Muscle of arm (tissue), 1 donor: ENCODE measurements at regions not wholly inside any gene's neighbourhood (a gene's known extent, or its start where the extent isn't known, plus 50 kb on each side); places are given as distances from the start of the nearest gene placed in this dataset.

Source experiments
- DNase-seq: peaks from one replicate; pipeline ENCODE4 v3.0.0-alpha.2; 2013

DNA sequence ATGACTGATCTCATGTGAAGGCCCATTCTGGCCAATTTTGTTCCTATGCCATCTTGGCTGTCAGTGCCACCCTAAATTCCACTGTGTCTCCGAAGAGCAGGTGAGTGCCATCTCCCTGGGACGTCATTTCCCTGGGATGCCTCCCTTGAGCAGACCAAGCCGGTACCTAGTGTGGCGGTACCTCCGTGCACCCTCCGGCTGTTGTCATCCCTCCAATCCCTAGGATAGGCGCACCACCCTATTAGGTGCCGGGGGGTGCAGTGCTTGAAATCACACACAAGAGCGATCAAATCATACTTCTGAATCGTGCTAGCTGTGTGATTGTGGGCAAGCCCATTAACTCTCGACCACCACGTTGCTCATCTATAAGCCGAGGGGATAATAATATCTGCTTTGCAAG lies 81.8 kb upstream of the GLI2 start:
- DNase-seq: no peak

DNA sequence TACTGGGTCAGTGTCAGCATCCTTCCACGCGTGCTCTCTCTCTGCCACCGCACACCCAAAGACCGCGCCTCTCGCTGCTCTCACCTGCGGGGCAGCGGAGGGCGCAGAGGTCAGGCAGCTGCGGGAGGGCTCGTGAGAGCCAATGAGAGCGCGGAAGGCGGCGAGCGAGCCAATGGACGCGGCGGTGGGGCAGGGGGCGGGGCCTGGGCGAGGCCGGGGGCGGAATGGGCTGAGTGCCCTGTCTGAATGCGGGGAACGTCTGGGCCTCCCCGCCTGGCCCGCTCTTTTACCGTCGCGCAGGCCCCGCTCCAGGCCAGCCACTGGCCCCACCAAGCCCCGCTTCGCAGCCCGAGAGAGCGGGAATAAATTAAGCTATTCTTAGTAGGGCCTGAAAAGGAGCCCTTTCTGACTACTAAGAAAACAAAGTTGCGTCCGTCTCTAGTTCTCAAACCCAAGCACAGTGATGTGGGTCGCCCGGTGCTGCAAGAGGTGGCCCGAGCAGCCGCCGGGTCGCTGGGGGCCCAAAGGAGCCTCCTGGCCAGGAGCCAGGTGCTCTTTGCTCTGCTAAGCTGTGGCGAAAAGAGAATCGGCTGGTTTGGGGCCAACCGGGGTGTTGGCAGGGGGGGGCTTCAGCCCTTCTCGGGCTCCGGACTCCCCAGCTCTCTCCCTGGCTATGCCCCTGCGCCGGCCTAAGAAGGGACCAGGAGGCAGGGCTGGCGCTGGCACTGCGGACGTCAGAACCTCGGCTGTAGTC lies 81.1 kb upstream of the GLI2 start:
- no peak for DNase-seq

DNA sequence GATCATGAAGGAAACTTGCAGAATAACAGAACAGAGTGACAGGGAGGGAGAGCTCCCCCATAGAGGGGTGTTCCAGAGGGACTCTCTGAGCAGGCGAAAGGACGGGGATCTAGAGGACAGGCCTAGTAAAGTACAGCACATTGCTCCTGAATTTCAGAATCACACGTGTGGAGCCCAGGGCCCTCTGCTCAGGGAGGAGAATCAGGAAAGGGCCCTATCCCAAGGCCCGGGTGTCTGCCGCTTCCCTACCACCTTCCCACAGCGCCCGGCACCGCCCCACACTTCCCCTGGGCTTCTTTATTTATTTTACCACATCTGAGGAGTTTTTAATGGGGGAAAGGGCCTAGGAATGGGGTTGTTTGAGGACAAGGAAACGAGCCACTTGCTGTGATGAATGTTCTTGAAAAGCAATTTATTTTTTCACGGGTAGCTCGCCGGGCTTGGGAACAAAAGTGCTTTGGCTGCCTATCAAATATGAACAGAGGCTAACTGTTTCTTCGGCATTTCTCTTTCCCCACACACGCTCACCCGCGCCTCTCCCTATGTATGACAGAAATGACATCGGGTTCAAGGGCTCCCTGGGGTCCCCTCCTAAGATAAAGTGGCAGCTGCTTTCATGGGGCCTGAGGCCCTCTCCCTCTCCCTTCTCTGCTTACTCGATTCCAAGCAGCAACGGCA lies 79.3 kb upstream of the GLI2 start:
- DNase-seq: no peak

DNA sequence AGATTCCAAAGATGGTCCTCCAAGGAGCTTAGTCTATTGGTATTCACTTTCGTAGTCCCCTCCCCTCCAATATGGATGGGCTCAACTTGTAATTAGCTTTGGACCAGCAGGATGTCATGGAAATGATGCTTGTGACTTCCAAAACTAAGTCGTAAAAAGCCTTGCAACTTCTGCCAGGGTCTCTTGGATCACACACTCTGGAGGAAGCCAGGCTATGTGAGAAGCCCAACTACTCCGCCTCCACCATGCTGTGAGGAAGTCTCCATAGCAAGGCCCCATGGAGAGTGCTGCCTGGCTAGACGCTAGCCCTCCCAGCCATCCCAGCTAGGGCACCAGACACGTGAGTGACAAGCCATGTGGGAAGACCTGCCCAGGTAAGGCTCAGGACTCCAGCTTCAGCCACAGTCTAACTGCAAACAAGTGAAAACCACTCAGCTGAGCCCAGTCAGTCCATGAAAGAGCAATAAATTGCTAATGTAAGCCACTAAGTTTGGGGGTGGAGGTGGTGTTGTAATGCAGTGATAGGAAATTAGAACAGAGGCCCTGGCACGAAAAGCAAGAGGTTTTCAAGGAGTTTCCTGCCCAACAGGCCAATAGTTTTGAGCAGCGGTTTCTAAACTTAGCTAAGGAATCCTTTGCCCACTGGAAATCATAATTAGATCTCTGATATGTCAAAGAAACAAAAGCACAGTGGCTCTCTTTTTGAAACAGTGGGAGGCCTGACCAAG lies 77.5 kb upstream of the GLI2 start:
- DNase-seq: no peak

DNA sequence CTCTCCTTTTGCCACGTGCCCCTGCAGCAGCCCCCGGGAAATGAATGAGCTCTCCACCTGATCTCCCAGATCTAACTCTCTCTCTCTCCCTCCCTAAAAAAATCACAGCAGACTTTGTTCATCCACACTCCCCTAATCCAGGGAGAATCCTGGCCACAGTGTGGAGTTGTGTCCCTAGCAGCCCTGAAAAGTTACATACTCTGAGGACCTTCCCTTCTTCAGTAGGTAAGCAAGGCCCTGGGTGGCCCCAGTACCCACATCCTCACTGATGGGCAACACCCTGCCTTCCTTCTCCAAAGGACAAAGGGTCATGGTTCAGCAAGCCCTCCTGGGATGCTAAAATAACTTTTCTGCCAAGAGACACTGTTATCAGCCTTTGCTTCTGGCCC lies 76.9 kb upstream of the GLI2 start:
- no peak for DNase-seq

DNA sequence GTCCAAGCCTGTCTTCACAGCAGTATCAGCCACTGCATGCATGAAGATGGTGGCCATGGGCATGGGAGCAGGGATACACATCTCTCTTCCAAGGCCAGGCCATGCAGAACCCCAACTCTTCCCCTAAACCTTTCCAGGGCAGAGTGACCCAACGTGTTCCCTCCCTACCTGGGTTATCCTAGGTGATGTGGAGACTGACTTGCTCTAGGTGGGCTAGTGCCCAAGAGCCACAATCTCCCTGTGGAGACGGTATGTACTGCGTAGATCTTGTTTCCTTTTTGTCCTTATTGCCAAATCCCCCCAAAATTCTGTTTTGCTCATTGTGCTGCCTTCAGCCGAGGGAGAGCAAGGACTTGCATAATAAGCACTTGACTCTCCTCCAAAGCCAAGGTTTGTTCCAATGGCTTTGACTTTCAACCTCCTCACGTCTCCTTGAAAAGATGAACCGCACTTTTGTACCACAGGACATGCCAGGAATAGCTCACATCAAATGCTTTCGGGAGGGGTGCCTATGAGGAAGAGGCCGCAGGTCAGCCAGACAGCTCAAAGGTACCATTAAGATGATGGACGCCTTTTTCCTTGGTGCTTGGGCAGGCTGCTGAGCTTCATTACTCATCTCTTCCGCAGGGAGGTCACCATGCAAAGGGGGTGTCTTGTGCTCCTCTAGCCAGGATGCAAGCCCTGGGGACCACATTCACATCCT lies 76.2 kb upstream of the GLI2 start:
- DNase-seq: no peak

DNA sequence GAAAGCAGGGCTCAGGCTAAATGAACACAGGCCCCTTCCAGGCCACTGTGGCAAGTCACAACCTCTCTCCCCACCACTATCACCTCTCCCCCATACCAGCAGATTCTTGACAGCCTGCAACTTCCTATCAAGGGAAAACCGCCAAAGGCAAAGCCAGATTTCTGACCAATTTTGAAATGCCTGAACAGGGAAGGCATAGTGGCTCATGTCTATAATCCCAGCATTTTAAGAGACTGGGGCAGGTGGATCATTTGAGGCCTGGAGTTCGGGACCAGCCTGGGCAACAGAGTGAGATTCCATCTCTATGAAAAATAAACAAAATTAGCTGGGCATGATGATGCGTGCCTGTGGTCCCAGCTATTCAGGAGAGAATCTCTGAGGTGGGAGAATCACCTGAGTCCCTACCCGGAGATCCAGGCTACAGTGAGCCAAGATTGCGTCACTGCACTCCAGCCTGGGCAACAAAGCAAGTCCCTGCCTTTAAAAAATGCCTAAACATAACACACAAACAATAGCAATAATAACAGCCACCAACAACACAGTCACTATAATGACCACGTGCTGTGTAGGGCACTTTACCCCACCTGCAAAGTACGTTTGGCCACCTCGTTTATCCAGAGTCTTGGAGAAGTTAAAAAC lies 75.5 kb upstream of the GLI2 start:
- DNase-seq: no peak

DNA sequence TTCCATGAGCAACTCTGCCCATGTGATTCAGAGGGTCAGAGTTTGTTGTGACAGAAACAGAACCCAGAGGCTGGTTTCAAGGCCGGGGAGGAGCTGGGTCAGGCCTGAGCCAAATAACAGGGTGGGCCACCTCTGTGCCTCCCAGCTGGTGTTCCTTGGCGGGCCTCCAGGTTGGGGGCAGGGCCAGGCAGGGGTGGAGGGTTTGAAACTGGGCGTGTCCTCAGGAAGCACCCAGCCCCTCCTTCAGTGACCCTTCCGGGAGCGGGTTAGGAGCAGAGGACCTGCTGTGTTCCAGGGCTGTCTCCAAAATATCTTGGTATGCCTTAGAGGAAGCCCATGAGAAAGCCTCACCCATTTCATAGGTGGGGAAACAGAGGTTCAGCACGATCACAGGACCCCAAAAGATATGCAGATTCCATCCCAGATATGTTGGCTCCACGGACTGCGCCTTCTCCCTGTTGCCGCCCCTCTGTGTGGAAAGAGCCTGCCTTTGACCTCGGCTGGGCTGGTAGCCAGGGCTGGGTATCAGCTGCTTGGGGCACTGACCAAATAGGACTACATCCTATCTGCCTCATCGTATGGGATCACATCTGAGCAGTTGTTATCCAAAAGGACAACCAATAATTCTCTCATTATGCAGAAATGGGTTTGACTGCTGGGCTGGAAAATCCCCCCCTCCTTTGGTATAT lies 74.8 kb upstream of the GLI2 start:
- no peak for DNase-seq

DNA sequence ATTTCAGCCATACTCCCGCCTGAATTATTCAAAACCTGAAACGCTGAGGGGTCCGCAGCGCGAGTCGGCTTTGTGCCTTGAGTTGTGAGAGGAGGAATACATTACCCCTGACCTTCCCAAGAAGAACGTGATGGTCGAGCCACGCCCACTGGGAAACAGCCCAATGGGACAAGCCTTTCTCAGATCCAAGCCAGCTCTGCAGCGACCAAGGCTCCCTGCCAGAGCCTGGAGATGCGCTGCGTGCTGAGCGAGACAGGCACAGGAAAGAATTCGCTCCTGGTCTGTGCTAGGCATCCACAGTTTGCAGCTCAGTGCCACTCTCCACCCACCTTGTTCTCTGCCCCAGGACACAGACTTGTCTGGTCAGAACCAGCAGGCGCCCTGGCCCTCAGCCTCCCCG lies 74.1 kb upstream of the GLI2 start:
- DNase-seq: no peak

DNA sequence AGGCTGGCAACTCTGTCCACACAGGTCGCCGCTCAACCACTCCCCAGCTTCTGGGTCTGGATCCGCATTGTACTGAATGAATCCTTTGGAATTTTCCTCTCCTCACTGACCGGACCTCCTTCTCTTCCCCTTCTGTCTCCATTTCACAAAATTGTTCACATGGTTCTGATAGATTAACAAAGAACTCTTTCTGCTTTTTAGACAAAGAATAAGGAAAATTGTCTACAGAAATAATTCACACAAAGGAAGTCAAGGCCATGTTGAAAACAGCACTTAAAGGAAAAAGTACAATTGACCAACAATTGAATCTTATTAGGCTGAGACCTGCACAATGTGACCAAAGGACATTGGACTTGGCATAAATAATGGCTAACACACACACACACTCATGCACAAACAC lies 73.6 kb upstream of the GLI2 start:
- no peak for DNase-seq

DNA sequence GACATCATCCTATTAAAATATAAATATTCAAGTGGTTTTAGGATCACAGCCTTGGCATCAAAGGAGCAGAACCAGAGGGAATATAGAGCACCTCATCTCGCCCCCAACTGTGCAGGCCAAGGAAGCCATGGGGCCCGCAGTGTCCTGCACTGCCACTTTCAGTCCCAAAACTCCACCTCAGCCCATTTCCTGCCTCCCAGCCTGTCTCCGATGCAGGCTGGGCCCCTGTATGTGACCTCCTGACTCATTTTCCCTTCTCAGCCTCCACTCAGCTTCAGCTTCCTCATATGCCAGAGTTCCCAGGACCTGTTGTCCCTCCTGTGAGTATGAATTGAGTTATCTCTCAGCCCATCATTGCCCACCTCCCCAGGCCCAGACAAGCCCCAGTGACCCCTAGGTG lies 72.9 kb upstream of the GLI2 start:
- no peak for DNase-seq

DNA sequence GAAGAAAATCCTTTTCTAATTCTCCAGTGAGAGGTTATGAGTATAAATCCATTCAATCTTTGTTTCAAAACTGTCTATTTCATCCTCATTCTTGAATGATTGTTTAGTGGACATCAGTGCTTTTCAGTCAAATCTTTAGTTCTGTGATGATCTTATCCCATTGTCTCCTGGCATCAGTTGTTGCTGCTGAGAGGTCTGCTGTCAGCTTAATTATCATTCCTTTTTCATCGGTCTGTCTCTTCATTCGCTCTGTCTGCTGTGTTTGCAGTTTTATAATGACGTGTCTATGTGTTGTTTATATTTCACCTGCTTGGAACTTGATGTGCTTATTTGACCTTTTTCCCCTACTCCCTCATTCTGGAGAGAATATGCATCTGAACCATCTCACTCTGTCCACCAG lies 69.2 kb upstream of the GLI2 start:
- no peak for DNase-seq

DNA sequence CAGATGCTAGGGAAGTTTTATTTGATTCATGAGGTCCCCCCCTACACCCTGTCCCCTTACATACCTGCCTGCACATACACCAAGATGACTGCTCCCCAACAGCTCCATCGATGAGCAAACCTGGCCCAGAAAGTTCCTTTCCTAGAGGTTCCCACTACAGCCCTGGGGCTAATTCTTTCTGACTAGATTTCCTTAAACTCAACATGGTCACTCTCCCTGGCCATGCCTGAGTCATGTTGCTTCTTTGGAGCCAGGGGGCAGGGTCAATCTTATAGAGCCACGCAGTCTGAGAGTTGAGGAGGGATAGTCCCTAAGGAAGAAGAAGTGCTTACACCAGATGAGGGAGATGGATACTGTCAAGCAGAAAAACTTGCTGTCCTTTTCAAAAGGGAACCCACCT lies 67.7 kb upstream of the GLI2 start:
- no peak for DNase-seq

DNA sequence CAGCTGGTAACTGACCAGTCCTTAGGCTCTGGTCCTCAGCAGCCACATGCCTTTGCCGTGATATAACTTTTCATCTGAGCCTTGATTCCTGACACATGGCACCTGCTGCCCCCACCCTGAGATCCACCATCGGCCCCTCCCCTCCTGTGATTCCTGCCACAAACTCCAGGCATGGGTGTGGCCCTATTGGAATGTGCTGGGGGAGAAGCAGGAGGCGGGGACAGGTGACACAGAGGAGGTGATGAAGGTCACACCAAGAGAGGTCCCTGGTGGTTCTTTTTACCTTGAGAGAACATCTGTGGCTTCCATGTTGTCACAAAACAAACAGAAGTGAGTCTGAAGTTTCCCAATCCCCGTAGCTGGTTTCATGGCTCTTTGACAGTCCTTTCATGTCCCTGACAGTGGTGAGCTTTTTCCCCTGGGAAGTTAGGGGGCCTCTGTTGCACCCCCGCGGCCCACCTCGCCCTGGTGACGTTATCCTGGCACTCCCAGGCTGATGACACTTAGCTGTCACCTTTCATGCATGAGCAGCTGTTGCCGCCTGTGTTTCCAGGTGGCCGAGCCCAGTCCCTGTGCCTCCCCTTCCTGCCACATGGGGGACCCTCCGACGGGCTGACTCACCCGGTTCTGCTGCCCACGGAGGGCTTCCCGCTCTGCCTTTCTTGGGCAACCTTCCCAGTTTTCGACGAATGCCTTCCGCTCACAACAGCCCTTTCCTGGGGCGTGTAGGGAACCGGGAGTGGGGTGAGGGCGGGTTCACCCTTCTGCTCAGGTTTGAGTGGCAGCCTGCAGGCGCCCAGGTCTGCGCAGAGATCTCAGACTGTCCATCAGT lies 66.3 kb upstream of the GLI2 start:
- DNase-seq: no peak

DNA sequence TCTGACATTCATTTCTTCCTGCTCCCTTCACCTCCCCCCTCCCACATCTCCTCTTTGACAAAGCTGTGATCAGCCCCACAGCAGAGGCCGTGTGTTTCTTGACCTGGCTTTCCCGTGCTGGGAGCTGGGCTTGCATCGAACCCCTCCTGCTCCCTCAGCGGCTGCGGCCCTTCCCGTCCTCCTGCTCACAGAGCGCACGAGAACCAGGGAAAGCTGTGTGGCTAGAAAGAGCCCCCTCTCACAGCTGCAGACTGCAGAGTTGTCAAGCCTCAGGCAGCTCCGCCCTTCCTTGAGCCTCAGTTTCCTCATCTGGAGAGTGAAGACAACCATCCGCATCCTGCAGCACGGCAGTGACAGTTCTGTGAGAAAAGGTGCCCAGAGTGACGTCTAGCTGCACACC lies 65.7 kb upstream of the GLI2 start:
- no peak for DNase-seq

DNA sequence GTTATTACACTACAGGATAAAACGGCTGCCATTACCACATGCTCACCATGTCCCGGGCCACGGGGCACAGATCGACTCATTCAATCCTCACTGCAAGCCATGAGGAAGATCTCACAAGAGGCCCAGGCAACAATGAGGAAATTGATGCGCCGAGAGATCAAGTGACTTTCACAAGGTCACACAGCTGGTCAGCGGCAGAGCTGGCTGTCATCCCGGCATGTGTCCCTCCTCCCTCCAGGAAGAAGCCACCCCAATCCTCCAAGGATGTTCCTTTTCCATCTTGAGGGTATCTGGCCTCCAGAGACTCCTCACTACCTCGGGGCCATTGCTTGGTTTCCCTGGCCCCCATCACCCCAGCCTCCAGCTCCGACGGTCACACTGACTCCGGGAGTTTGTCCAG lies 65.3 kb upstream of the GLI2 start:
- no peak for DNase-seq

DNA sequence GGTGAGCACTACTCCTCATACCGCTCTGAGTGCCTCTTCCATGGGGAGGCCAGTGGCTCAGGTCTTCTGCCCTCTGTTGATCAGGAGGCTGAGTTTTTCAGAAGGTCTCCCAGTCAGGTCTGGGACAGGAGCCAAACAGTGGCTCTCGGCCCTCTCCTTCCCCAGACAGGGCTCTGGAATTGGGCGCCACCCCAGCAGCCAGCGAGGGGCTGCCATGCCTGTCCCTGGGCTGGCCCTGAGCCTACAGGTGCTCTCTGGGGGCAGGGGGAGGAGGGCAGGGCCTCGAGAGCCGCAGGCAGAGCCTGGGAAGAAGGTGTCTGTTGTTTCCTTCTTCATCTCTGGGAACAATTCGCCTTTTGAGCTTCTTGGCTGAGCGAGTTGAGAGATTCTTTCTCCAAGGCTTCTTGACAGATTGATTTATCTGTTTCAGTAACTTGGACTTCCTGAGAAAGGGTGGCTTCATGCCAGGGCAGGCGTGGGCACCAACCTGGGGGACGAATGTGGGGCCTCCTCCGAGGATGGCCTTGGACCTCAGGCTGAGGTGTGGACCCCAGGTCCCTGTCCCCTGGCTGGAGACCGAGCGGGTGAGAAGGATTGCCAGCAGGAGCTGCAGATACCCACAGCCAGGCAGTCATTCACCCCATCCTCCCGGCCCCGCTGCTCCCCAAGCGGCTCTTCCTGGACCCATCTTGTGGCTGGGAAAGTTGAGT lies 64.7 kb upstream of the GLI2 start:
- no peak for DNase-seq

DNA sequence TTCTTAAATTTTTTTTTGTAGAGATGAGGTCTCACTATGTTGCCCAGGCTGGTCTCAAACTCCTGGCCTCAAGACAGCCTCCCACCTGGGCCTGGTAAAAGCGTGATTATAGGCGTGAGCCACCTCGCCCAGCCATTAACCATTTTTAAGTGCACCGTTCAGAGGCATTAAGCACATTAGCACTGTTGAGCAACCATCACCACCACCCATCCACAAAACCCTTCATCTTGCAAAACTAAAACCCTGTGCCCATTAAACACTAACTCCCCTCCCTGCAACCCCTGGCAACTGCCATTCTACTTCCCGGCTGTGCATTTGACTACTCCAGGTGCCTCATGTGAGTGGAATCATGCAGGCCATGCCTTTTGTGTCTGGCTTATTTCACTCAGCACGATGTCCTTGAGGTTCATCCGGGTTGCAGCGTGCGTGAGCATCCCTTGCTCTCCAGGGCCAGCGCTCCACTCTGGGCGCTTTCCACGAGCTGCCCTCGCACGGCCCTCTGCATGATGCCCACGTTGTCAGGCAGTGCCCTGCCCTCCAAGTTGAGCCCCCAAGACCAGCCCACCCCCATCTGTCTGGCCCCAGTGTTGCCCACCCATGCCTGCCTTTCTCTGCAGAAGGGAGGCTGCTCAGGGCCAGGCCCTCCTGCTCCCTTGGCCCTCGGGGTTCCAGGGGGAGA lies 63.0 kb upstream of the GLI2 start:
- no peak for DNase-seq

DNA sequence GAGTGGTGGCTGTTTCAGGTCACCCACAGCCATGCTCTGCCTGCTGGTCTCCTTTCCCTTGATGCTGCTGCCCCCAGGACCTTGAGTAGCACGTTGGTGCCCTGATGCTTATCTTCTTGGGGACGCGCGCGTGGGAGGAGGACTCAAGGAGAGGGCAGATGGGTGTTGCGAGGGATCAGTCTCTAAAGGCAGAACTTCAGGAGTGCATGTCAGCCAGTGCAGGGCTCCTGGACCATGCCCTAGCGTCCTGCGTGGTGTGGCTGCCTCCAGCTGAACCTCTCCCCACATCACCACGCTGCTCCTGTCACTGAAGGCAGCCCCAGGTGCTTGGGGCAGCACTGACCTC lies 62.5 kb upstream of the GLI2 start:
- no peak for DNase-seq
